Neural progenitor cell (in vitro differentiated cells): ENCODE measurements at regions not wholly inside any gene's neighbourhood (a gene's known extent, or its start where the extent isn't known, plus 50 kb on each side); places are given as distances from the start of the nearest gene placed in this dataset.

Experiments
- EZH2 ChIP-seq: fragments of 200-600 bp; sonication (generic); IDR thresholded peaks from 2 replicates; pipeline ENCODE4 v1.6.1; 2017; ENCODE audit warnings: antibody characterized with exemption, mild to moderate bottlenecking, moderate library complexity
- TF ChIP-seq, protein P1 (sequence below): fragments of 200-600 bp; sonication (generic); IDR thresholded peaks from 2 replicates; pipeline ENCODE4 v1.5.1; 2017; ENCODE audit warnings: antibody characterized with exemption, mild to moderate bottlenecking

DNA sequence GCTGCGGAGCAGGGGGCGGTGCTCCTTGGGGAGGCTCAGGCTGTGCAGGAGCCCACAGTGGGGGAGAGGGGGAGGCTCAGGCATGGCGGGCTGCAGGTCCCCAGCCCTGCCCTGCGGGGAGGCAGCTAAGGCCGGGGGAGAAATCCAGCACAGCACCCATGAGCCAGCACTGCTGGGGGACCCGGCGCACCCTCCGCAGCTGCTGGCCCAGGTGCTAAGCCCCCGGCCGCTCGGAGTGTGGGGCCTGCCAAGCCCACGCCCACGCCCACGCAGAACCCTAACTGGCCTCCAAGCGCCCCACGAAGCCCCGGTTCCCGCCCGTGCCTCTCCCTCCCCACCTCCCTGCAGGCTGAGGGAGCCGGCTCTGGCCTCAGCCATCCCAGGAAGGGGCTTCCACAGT lies 145.6 kb upstream of the SEL1L start:
- TF ChIP-seq, protein P1, sequence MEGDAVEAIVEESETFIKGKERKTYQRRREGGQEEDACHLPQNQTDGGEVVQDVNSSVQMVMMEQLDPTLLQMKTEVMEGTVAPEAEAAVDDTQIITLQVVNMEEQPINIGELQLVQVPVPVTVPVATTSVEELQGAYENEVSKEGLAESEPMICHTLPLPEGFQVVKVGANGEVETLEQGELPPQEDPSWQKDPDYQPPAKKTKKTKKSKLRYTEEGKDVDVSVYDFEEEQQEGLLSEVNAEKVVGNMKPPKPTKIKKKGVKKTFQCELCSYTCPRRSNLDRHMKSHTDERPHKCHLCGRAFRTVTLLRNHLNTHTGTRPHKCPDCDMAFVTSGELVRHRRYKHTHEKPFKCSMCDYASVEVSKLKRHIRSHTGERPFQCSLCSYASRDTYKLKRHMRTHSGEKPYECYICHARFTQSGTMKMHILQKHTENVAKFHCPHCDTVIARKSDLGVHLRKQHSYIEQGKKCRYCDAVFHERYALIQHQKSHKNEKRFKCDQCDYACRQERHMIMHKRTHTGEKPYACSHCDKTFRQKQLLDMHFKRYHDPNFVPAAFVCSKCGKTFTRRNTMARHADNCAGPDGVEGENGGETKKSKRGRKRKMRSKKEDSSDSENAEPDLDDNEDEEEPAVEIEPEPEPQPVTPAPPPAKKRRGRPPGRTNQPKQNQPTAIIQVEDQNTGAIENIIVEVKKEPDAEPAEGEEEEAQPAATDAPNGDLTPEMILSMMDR = no peak
- TF ChIP-seq EZH2 = no peak
